Erythroblast (primary cell): ENCODE measurements at regions not wholly inside any gene's neighbourhood (a gene's known extent, or its start where the extent isn't known, plus 50 kb on each side); places are given as distances from the start of the nearest gene placed in this dataset.
A peak's percentile ranks its signal among the peaks of the same experiment; 100 is the strongest.

ENCODE experiments used
- DNase-seq, 2 experiments: peaks; one replicate each; lab custom pipeline; 2025; lab: John Stamatoyannopoulos, UW
- GATA1 ChIP-seq: IDR thresholded peaks from 2 replicates; pipeline ENCODE4 v1.6.1; 2011; ENCODE audit warnings: low read depth, mild to moderate bottlenecking, control low read depth, low read length, moderate library complexity
- POLR2A ChIP-seq: IDR thresholded peaks from 2 replicates; pipeline ENCODE4 v1.6.1; 2011; ENCODE audit warnings: mild to moderate bottlenecking, low read length

DNA sequence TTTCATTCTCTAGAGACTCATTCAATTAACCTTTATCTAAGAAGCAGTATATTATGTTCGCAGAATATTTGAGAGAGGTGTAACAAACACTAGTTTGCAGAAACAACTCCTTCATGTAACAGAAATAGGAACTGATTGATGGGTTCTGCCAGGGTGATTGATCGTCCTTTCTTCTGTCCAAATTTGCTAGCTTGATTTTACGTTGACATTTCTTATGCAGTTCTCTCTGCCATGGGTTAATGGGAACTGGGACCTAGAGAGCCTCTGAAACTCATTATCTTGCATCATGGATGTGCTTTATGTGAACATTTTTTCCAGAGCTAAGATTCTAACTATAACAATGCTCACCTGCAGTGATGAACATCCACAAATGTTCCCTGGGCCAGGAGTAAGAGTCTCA is 107.0 kb downstream of the SLC24A2 start:
- no peak for TF ChIP-seq GATA1
- no peak for TF ChIP-seq POLR2A
- no peak for DNase-seq

DNA sequence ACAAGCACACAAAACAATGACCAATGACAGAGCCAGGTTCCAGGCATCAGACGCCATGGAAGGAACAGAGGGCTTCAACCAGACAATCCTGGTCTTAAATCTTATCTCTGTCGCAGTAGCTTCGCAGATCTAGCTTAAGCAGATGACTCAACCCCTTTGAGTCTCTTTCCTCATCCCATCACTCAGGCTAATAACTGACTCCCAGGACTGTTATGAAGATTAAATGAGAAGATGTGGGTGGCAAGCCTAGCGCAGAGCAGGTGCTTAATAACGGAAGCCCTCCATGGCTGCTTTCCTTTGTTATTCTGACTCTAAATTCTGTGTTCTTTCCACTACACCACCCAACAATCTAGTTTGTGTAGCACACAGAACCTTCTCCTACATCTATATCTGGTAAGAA is 110.9 kb downstream of the SLC24A2 start:
- TF ChIP-seq POLR2A, result no peak
- no peak for TF ChIP-seq GATA1
- DNase-seq, result peak in 1 of 2 experiments; percentile 3

DNA sequence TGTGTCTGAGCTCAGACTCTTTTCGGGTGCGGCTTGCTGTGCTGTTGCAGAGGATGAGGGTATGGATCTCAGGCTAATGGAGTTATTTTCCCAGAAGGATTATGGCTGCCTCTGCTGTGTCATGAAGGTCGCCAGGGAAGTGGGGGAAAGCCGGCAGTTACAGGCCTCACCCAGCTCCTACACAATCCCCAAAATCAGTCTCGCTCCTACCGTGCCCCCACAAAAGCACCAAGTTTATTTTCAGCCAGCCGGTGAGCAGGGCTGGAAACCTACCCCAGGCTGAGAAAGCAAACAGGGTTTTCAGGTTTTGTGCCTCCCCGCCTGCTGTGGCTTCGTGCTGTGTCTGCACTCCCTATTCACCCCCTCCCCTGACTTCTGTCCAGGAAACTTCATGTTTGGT is 113.3 kb downstream of the SLC24A2 start:
- no peak for DNase-seq
- TF ChIP-seq GATA1, result no peak
- no peak for TF ChIP-seq POLR2A

DNA sequence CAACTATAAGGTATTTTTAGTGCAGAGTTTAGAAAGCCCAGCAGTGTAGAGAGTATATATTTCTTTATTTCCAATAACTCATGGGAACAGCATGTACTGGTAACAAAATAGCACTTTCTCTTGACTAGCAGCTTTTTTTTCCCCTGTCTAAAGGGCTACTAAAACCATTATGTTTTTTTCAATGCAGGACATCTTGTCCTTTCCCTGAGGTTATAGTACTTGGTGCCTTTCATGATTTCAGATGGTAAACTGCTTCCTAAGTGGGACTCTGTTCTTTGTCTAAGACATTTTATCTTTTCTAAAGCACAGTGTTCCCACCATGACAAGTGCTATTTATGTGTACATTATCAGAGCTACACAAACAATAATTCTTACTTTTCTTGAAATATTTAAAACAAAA is 122.3 kb downstream of the SLC24A2 start:
- TF ChIP-seq GATA1, result no peak
- DNase-seq, result no peak

DNA sequence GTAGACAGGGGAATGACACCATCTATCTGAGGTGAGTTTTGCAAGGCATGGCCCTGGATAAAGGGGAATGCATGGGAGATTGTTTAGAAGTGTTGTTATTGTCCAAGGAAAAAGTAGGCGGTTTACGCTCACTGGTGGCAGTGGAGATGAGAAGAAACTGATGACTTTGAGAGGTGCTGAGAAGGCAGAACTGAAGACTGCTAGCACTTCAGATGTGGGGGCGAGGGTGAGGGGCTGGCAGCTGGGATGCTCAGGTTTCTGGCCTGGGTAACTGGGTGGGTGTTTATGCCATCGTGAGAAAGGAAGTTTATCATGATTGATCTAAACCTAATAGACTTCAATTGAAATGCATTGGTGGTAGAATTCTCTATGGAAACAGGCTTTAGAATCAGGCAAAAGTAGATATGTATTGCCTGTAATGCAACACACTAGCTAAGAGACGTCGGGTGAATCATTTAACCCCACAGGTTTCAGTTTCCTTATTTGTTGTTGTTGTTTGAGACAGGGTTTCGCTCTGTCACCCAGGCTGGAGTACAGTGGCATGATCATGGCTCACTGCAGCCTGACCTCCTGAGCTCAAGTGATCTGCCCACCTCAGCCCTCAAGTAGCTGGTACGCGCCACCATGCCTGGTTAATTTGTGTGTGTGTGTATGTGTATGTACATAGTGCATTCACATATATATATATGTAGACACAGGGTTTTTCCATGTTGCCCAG is 123.5 kb downstream of the SLC24A2 start:
- no peak for TF ChIP-seq POLR2A
- no peak for TF ChIP-seq GATA1
- DNase-seq, result no peak

DNA sequence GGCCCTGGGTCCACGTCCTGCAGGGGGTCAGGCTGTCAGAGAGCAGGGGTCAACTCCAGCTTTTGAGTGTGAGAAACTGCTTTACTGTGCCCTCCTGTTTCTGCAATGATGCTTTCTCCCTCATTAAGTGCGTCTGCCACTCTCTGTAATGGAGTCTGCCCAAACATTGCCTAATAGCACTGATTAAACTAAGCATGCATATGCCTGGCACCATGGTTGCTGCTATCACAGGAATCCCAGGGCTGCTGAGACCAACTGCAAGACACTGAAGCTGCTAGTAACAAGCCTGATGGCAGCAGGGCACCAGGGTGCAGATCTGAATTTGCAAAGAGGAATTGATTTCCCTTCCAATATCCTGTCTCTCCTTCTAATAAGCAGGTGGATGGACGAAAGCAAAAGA is 125.3 kb downstream of the SLC24A2 start:
- TF ChIP-seq POLR2A, result no peak
- TF ChIP-seq GATA1, result no peak
- no peak for DNase-seq

DNA sequence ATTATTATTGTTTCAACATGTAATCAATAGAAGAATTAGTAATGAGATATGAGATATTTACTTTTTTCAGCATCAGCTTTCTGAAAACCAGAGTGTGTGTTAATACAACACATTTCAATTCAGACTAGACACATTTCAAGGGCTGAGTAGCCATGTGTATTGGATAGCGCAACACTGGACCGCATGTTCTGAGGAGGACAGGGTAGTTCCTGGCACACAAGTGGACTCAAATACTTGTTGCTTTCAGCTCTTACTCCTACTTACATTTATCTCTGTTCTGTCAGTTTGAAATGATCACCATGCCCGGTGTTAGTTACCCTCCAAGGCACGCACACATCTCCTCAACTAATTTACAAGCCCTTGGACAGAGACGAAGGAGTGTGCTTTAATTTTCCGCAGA is 126.6 kb downstream of the SLC24A2 start:
- no peak for TF ChIP-seq GATA1
- no peak for TF ChIP-seq POLR2A

DNA sequence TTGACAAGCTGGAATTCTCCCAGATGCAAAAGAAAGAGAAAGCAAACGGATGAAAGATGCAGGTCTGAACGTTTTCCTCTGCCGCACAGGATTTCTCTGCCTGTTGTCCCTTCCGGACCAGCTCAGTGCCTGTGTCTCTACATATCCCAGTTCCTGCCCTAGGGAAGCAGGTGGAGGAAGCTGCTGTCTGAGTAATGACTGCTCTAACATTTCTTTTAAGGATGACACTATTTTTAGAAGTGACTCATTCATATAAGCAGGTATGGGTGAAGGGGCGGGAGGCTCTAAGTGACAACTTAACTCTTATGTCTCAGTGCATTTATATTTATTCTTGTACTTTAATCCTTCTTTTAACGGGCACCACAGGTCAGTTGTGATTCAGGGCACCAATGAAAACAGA is 128.8 kb downstream of the SLC24A2 start:
- no peak for DNase-seq
- TF ChIP-seq GATA1 (no peak), POLR2A (no peak)

More for the DNA sequence above, 126.6 kb downstream of the SLC24A2 start:
- no peak for DNase-seq

DNA sequence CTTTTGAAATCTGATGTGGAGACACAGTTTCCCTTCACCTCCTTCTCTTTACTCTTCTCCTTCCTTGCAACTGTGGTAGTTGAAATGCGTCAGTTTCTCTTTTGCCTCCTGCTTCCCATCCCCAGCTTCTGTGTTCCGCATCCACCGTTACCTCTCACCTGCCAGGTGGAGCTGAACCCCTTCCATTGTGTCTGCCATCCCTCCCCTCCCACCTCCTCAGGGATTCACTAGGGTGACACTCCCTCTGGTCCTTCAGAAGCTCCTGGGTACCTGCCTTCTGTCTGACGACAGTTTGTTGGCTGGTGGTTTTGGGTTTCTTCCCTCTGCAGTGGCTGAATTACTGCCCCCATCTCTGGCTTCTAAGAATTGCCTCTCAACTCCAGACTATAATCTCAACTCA is 132.1 kb downstream of the SLC24A2 start:
- no peak for DNase-seq
- TF ChIP-seq POLR2A (no peak), GATA1 (no peak)

DNA sequence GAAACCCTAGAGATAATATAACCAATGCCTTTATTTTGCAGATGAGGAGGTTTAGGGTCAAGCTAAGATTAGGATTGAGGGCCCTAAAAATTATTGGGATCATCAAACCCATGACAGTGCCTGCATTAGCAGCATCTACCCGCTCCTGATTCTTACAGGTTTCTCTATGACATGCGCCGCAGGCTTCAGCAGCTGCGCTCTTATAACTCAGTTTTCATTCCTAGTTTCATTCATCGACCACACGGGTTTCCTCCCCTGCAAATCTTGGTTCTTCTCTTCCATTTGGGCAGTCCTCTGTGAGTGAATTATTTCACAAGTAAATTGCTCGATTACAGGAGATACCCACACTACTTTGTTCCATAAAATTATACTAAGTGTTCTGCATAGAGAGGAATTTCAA is 137.2 kb downstream of the SLC24A2 start:
- no peak for TF ChIP-seq GATA1
- no peak for TF ChIP-seq POLR2A
- DNase-seq, result no peak

DNA sequence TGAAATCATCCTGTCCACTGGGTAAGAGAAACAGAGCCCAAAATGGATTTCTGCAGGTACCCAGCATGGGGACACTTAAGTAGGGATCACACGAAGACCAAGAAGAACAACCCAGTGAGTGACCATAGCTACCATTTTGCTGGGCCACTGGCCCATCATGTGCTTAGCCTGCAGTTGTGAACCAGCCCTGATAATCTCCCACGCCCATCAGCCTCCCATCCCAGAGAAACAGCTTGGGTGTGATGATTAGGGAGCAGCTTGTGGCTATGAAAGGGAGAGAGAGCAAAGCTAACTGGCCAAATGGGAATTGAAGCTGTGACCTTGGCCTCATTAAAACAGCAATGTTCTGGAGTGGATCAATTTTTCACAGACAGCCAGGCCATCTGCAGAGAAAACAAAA is 138.5 kb downstream of the SLC24A2 start:
- TF ChIP-seq POLR2A (no peak), GATA1 (no peak)
- peak; percentile 67 to 89 for DNase-seq

DNA sequence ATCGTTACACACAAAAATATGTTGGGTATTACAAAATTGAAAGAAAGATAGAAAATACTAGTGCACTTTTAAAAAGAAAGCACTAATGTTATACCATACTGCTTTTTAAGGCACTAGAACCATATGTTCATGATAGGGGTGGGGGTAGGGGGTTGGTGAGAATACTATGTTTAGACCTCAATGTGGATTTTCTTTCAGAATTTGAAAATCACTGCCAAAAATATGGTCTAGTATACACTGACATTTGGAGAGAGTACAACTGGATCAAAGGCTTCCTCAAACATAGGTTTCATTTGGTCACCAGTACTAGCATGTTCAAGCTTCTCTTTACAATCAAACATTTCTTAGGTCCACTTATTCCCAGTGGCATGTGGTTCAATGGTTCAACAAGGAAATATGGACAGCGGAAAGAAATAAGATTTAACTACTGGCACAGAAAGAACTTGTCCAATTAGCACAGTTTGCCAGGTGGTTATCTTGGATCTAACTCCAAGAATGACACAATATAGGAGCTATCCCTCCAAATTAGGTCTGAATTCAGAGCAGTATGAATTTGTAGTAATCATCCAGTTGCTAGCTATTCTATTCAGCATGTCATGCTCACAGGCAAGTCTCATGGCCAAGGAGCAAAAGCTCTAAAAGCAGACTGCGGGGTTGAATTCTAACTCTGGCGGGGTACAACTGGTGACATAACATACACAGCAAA is 139.3 kb downstream of the SLC24A2 start:
- DNase-seq, result no peak
- no peak for TF ChIP-seq GATA1
- no peak for TF ChIP-seq POLR2A

DNA sequence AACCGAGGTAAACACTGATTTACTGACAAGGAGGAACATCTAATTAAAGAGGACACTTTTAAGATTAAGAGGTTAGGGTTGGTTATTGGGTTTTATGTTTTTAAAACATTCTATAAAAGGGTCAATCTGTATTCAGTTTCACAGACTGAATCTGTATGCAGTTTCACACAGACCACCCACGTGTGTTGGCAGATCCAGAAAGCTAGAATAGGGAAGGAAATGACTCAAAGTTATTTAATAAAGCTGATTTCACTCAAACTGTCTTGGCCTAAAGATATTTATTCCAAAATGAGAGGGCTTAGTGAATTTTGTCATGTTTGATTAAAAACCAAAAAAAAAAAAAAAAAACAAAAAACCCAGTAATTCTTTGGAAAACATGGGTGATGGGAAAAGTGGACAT is 140.2 kb downstream of the SLC24A2 start:
- TF ChIP-seq POLR2A (no peak), GATA1 (no peak)
- no peak for DNase-seq

DNA sequence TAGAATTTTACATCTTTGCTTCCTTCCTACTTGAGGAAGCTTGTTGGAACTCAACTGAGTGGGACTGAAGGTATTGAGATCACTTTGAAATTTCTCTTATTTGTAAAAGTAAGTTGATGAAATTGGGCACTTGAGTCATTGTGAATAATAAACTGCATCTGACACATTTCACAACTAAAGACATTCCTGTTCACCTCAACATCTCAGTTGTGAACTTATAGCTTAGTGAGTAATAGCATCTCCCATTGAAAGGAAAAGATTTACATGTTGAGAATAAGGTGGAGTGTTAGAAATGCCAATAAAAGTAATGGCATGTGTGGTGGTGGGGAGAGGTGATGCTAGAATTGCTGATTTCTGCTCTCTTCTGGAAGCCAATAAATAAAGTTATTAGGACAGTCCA is 145.0 kb downstream of the SLC24A2 start:
- DNase-seq, result no peak
- TF ChIP-seq POLR2A (no peak), GATA1 (no peak)

DNA sequence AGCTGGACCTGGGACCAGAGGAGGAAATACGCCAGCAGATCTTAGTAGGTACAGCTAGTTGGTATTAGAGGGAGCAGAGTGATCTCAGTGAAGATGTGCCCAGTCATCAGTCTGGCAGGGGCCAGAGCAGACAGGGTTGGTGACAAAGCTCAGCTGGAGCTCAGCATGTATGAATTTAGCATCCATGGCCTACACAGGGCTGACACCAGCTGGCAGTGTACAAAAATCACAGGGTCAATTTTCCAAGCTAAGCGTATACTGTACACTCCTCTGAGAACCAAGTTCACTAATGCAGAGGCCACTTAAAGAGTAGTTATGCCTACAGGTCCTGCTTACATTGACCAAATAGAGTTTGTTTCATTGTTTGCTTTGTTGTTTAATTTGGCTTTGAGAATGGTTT is 146.6 kb downstream of the SLC24A2 start:
- peak; percentile 12 to 17 for DNase-seq
- TF ChIP-seq POLR2A (no peak), GATA1 (no peak)
